Ishikawa (cell line): ENCODE measurements at regions not wholly inside any gene's neighbourhood (a gene's known extent, or its start where the extent isn't known, plus 50 kb on each side); places are given as distances from the start of the nearest gene placed in this dataset.

ENCODE experiments used
- CEBPB ChIP-seq: IDR thresholded peaks from 2 replicates; pipeline ENCODE4 v1.6.1; 2012
- CREB1 ChIP-seq: IDR thresholded peaks from 2 replicates; pipeline ENCODE4 v1.6.1; 2012; ENCODE audit warnings: low read depth
- EGR1 ChIP-seq: IDR thresholded peaks from 2 replicates; pipeline ENCODE4 v1.6.1; 2012
- EP300 ChIP-seq: IDR thresholded peaks from 2 replicates; pipeline ENCODE4 v1.6.1; 2012; ENCODE audit warnings: borderline replicate concordance
- FOXM1 ChIP-seq: IDR thresholded peaks from 2 replicates; pipeline ENCODE4 v1.6.1; 2012; ENCODE audit warnings: low read depth, borderline replicate concordance
- MAX ChIP-seq: IDR thresholded peaks from 2 replicates; pipeline ENCODE4 v1.6.1; 2012
- NFIC ChIP-seq: IDR thresholded peaks from 2 replicates; pipeline ENCODE4 v1.6.1; 2012
- RAD21 ChIP-seq: IDR thresholded peaks from 2 replicates; pipeline ENCODE4 v1.6.1; 2012; ENCODE audit warnings: low read depth
- REST ChIP-seq: IDR thresholded peaks from 2 replicates; pipeline ENCODE4 v1.6.1; 2012; ENCODE audit warnings: low read depth, mild to moderate bottlenecking
- TAF1 ChIP-seq: IDR thresholded peaks from 2 replicates; pipeline ENCODE4 v1.6.1; 2012; ENCODE audit warnings: low read depth, mild to moderate bottlenecking
- TCF12 ChIP-seq: IDR thresholded peaks from 2 replicates; pipeline ENCODE4 v1.6.1; 2012; ENCODE audit warnings: low read depth
- TEAD4 ChIP-seq: IDR thresholded peaks from 2 replicates; pipeline ENCODE4 v1.6.1; 2012
- USF1 ChIP-seq: IDR thresholded peaks from 2 replicates; pipeline ENCODE4 v1.6.1; 2012
- YY1 ChIP-seq: IDR thresholded peaks from 2 replicates; pipeline ENCODE4 v1.6.1; 2012; ENCODE audit warnings: low read depth
- ZBTB7A ChIP-seq: IDR thresholded peaks from 2 replicates; pipeline ENCODE4 v1.6.1; 2012; ENCODE audit warnings: low read depth

GRCh38 chr5:57690724-57691123 lies 208.1 kb upstream of the ACTBL2 start:
- no peak for TF ChIP-seq RAD21
- TF ChIP-seq REST: no peak
- no peak for TF ChIP-seq TEAD4
- TF ChIP-seq EGR1: no peak
- TF ChIP-seq TCF12: no peak
- no peak for TF ChIP-seq CREB1
- no peak for TF ChIP-seq CEBPB
- no peak for TF ChIP-seq USF1
- TF ChIP-seq YY1: no peak
- no peak for TF ChIP-seq FOXM1
- no peak for TF ChIP-seq NFIC
- no peak for TF ChIP-seq EP300
- no peak for TF ChIP-seq MAX
- TF ChIP-seq TAF1: no peak
- TF ChIP-seq ZBTB7A: no peak

- no peak for TF ChIP-seq REST
- no peak for TF ChIP-seq MAX
- TF ChIP-seq RAD21: no peak
- no peak for TF ChIP-seq USF1
- no peak for TF ChIP-seq NFIC
- TF ChIP-seq TAF1: no peak
- TF ChIP-seq EGR1: no peak
- no peak for TF ChIP-seq CREB1
- TF ChIP-seq TCF12: no peak
- no peak for TF ChIP-seq TEAD4
- TF ChIP-seq EP300: no peak
Measured at GRCh38 chr5:57687596-57687995, 205.0 kb upstream of the ACTBL2 start.

GRCh38 chr5:57685516-57686255 lies 203.1 kb upstream of the ACTBL2 start:
- TF ChIP-seq NFIC: no peak
- no peak for TF ChIP-seq MAX

- TF ChIP-seq TAF1 (no peak), RAD21 (no peak), FOXM1 (no peak), EP300 (no peak), CEBPB (no peak), YY1 (no peak)
Measured at GRCh38 chr5:57684299-57684702, 201.7 kb upstream of the ACTBL2 start.

GRCh38 chr5:57683036-57683630 lies 200.5 kb upstream of the ACTBL2 start:
- no peak for TF ChIP-seq USF1
- TF ChIP-seq RAD21: no peak
- TF ChIP-seq EP300: no peak
- TF ChIP-seq CREB1: no peak
- no peak for TF ChIP-seq FOXM1
- TF ChIP-seq MAX: no peak
- TF ChIP-seq TEAD4: no peak
